Keratinocyte (primary cell): ENCODE measurements at regions not wholly inside any gene's neighbourhood (a gene's known extent, or its start where the extent isn't known, plus 50 kb on each side); places are given as distances from the start of the nearest gene placed in this dataset.

Experiments
- CTCF ChIP-seq, 3 experiments: IDR thresholded peaks in 1 of 3; conservative IDR thresholded peaks in 1 of 3; optimal IDR thresholded peaks in 1 of 3; 2 replicates in 2 of 3; 3 replicates in 1 of 3; pipeline versions ENCODE3 to v1.5.1; 2011; ENCODE audit warnings: low read length in 3 of 3, mild to moderate bottlenecking in 3 of 3, moderate library complexity in 2 of 3, control low read depth in 1 of 3, inconsistent platforms in 1 of 3; ENCODE audit not compliant: insufficient read depth in 2 of 3; ENCODE audit errors: extremely low read depth in 1 of 3
- EZH2 ChIP-seq: IDR thresholded peaks from one replicate; pipeline ENCODE4 v1.6.1; 2012; ENCODE audit warnings: inconsistent platforms, mild to moderate bottlenecking, low read length, moderate library complexity

GRCh38 chr6:102961902-102962301, 1568.4 kb downstream of the GRIK2 start:
- TF ChIP-seq CTCF (optimal IDR thresholded peaks at IDR 0.05 in 1 of 3, IDR thresholded peaks at IDR 0.05 in 1 of 3, conservative IDR thresholded peaks at IDR 0.05 in 1 of 3; ENCODE audit: extremely low read depth in 1 of 3, insufficient read depth in 2 of 3, low read length in 3 of 3): no peak
- no peak for TF ChIP-seq EZH2
